ENCODE measurements at regions not wholly inside any gene's neighbourhood (a gene's known extent, or its start where the extent isn't known, plus 50 kb on each side); places are given as distances from the start of the nearest gene placed in this dataset.

DNA sequence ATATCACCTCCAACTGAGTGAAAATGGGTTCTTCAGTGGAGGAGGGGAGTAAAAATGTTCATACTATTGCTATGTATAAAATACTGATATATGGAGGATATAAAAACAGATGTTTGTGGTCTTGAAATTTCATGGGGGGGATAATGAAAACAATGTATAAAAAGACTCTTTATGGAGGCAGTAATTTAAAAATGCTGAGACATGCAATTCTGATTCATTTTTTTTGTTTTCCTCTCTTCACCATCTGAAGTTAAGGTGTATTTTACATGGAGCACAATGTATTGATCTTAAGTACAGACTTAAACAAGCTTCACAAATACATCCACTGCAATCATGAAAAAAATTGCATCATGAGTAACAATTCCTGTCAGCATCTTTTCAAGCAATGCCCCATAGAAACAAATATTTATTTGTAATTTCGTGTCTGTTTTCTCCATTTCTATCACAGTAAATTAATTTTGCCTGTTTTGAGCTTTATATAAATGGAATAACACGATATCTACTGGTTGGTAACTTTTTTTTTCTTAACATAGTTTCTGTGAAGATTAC, 393.2 kb upstream of the ZNF804A start:
- TF ChIP-seq, protein P1, sequence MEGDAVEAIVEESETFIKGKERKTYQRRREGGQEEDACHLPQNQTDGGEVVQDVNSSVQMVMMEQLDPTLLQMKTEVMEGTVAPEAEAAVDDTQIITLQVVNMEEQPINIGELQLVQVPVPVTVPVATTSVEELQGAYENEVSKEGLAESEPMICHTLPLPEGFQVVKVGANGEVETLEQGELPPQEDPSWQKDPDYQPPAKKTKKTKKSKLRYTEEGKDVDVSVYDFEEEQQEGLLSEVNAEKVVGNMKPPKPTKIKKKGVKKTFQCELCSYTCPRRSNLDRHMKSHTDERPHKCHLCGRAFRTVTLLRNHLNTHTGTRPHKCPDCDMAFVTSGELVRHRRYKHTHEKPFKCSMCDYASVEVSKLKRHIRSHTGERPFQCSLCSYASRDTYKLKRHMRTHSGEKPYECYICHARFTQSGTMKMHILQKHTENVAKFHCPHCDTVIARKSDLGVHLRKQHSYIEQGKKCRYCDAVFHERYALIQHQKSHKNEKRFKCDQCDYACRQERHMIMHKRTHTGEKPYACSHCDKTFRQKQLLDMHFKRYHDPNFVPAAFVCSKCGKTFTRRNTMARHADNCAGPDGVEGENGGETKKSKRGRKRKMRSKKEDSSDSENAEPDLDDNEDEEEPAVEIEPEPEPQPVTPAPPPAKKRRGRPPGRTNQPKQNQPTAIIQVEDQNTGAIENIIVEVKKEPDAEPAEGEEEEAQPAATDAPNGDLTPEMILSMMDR (IDR thresholded peaks at IDR 0.05; ENCODE audit: extremely low read depth in 1 of 2, insufficient read depth in 1 of 2, low read depth in 1 of 2, low read length in 2 of 2) = no peak
- TF ChIP-seq EZH2 (IDR thresholded peaks at IDR 0.05; ENCODE audit: borderline replicate concordance, low read depth, low read length, severe bottlenecking) (no peak), POLR2AphosphoS5 (IDR thresholded peaks at IDR 0.05; ENCODE audit: insufficient read depth, low read depth, low read length) (no peak), POLR2A (IDR thresholded peaks at IDR 0.05; ENCODE audit: low read depth, low read length) (no peak), MYC (IDR thresholded peaks at IDR 0.05; ENCODE audit: low read depth, low read length) (no peak), JUN (IDR thresholded peaks at IDR 0.05; ENCODE audit: borderline replicate concordance, insufficient read depth, insufficient read length, low read depth) (no peak)
- TF ChIP-seq, protein P2, sequence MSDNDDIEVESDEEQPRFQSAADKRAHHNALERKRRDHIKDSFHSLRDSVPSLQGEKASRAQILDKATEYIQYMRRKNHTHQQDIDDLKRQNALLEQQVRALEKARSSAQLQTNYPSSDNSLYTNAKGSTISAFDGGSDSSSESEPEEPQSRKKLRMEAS (IDR thresholded peaks at IDR 0.05; ENCODE audit: insufficient read depth, insufficient read length) = no peak

Data from endothelial cell of umbilical vein (primary cell).